ENCODE measurements at regions not wholly inside any gene's neighbourhood (a gene's known extent, or its start where the extent isn't known, plus 50 kb on each side); places are given as distances from the start of the nearest gene placed in this dataset.

GRCh38 chr14:26963711-26964110 is 365.9 kb upstream of the NOVA1 start:
- no peak for DNase-seq (ENCODE audit: low read depth, low spot score)
- H3K4me1 ChIP-seq (ENCODE audit: insufficient read depth, insufficient read length): no peaks in the 10 kb centered on the region

DNA sequence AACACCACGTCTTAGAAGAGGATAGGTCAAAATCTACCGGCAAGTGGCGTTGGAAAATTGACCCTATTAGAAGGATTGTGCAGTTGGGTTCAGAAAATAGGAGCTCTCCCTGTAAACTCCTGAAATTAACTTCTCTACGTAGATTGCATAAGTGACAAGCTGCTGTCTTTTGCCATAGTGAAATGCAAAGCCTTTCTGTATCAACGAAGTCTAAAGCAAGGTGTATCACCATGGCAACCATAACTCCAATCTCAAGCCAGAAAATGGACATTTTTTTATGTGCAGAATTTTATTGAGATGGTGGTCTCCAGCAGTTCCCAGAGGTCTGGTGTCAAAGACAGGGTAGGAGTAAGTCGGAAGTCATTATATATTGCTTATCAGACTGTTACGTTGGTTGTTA is 367.7 kb upstream of the NOVA1 start:
- DNase-seq (ENCODE audit: low read depth, low spot score): no peak
- H3K9me3 ChIP-seq (ENCODE audit: insufficient read depth, low read length): no peaks in the 10 kb centered on the region
- H3K27me3 ChIP-seq (ENCODE audit: insufficient read depth, insufficient read length): no peaks in the 10 kb centered on the region
- no peak overlapping the region for H3K9ac ChIP-seq (ENCODE audit: insufficient read length, low read depth)
- TF ChIP-seq YY1 (IDR thresholded peaks at IDR 0.05; ENCODE audit: insufficient read depth, insufficient read length) (no peak), ZNF274 (IDR thresholded peaks at IDR 0.05; ENCODE audit: low read depth, low read length) (no peak), SUZ12 (IDR thresholded peaks at IDR 0.05; ENCODE audit: extremely low read depth, insufficient read depth, insufficient read length) (no peak)
- H3K4me3 ChIP-seq (ENCODE audit: insufficient read length, low read depth): no peak overlapping the region
- no peaks in the 10 kb centered on the region for H3K4me1 ChIP-seq (ENCODE audit: insufficient read depth, insufficient read length)
- H3K36me3 ChIP-seq (ENCODE audit: insufficient read depth, insufficient read length, low read length): no peaks in the 10 kb centered on the region

More at GRCh38 chr14:26963711-26964110, 365.9 kb upstream of the NOVA1 start:
- no peaks in the 10 kb centered on the region for H3K9me3 ChIP-seq (ENCODE audit: insufficient read depth, low read length)
- H3K4me3 ChIP-seq (ENCODE audit: insufficient read length, low read depth): no peak overlapping the region
- TF ChIP-seq YY1 (IDR thresholded peaks at IDR 0.05; ENCODE audit: insufficient read depth, insufficient read length) (no peak), SUZ12 (IDR thresholded peaks at IDR 0.05; ENCODE audit: extremely low read depth, insufficient read depth, insufficient read length) (no peak), ZNF274 (IDR thresholded peaks at IDR 0.05; ENCODE audit: low read depth, low read length) (no peak)
- no peak overlapping the region for H3K9ac ChIP-seq (ENCODE audit: insufficient read length, low read depth)
- no peaks in the 10 kb centered on the region for H3K27me3 ChIP-seq (ENCODE audit: insufficient read depth, insufficient read length)
- no peaks in the 10 kb centered on the region for H3K36me3 ChIP-seq (ENCODE audit: insufficient read depth, insufficient read length, low read length)

DNA sequence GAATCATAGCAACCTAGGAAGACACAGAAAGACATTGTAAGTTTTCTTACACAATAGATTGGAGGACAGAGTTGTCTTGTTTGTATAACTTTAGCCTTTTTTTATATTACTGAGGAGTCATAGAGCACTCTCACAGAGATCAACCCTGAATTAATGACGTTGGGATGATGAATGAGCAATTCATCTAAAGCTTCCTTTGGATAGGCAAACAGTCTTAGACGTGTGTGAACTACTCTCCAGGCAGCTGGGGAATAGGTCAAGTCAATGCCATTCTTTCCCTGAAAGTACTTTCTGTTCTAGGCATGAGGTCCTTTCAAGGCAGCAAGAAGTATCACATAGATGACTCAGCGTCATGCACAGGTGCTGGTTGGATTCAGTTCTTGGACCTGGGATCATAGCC is 369.1 kb upstream of the NOVA1 start:
- no peak for DNase-seq (ENCODE audit: low read depth, low spot score)
- Histone ChIP-seq H3K9ac (ENCODE audit: insufficient read length, low read depth) (no peak overlapping the region), H3K4me3 (ENCODE audit: insufficient read length, low read depth) (no peak overlapping the region), H3K36me3 (ENCODE audit: insufficient read depth, insufficient read length, low read length) (no peaks in the 10 kb centered on the region), H3K9me3 (ENCODE audit: insufficient read depth, low read length) (no peaks in the 10 kb centered on the region), H3K4me1 (ENCODE audit: insufficient read depth, insufficient read length) (no peaks in the 10 kb centered on the region), H3K27me3 (ENCODE audit: insufficient read depth, insufficient read length) (no peaks in the 10 kb centered on the region)
- TF ChIP-seq ZNF274 (IDR thresholded peaks at IDR 0.05; ENCODE audit: low read depth, low read length) (no peak), YY1 (IDR thresholded peaks at IDR 0.05; ENCODE audit: insufficient read depth, insufficient read length) (no peak), SUZ12 (IDR thresholded peaks at IDR 0.05; ENCODE audit: extremely low read depth, insufficient read depth, insufficient read length) (no peak)

DNA sequence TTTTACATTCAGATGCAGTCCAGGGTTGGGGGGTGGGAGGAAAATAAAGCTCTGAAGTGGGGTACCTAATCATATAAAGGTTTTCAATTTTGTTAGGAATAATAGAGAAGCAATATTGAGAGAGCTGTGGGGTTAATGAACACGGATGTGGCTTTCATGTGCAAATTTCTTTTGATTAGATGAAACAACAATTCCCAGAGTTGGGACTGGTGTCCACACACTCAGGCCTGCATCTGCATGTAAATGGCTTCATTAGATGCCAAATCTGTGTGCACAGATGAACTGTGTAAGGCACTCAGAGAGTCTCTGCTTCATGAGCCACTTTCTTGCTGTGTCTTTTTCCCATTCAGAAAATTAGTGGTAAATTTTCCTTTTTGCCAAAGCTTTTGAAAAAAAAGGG is 377.1 kb upstream of the NOVA1 start:
- H3K36me3 ChIP-seq (ENCODE audit: insufficient read depth, insufficient read length, low read length): no peaks in the 10 kb centered on the region
- H3K27me3 ChIP-seq (ENCODE audit: insufficient read depth, insufficient read length): no peaks in the 10 kb centered on the region
- H3K4me1 ChIP-seq (ENCODE audit: insufficient read depth, insufficient read length): no peaks in the 10 kb centered on the region
- no peak overlapping the region for H3K9ac ChIP-seq (ENCODE audit: insufficient read length, low read depth)
- DNase-seq (ENCODE audit: low read depth, low spot score): no peak
- no peaks in the 10 kb centered on the region for H3K9me3 ChIP-seq (ENCODE audit: insufficient read depth, low read length)
- TF ChIP-seq SUZ12 (IDR thresholded peaks at IDR 0.05; ENCODE audit: extremely low read depth, insufficient read depth, insufficient read length) (no peak), YY1 (IDR thresholded peaks at IDR 0.05; ENCODE audit: insufficient read depth, insufficient read length) (no peak), ZNF274 (IDR thresholded peaks at IDR 0.05; ENCODE audit: low read depth, low read length) (no peak)
- no peak overlapping the region for H3K4me3 ChIP-seq (ENCODE audit: insufficient read length, low read depth)

- no peak for DNase-seq (ENCODE audit: low read depth, low spot score)
- TF ChIP-seq YY1 (IDR thresholded peaks at IDR 0.05; ENCODE audit: insufficient read depth, insufficient read length) (no peak), ZNF274 (IDR thresholded peaks at IDR 0.05; ENCODE audit: low read depth, low read length) (no peak), SUZ12 (IDR thresholded peaks at IDR 0.05; ENCODE audit: extremely low read depth, insufficient read depth, insufficient read length) (no peak)
- no peaks in the 10 kb centered on the region for H3K4me1 ChIP-seq (ENCODE audit: insufficient read depth, insufficient read length)
These were observed 384.2 kb upstream of the NOVA1 start for GRCh38 chr14:26982071-26982470.

GRCh38 chr14:26984311-26985177 is 386.7 kb upstream of the NOVA1 start:
- Histone ChIP-seq H3K27me3 (ENCODE audit: insufficient read depth, insufficient read length) (no peaks in the 10 kb centered on the region), H3K36me3 (ENCODE audit: insufficient read depth, insufficient read length, low read length) (no peaks in the 10 kb centered on the region), H3K9me3 (ENCODE audit: insufficient read depth, low read length) (no peaks in the 10 kb centered on the region), H3K9ac (ENCODE audit: insufficient read length, low read depth) (no peak overlapping the region), H3K4me3 (ENCODE audit: insufficient read length, low read depth) (no peak overlapping the region), H3K4me1 (ENCODE audit: insufficient read depth, insufficient read length) (no peaks in the 10 kb centered on the region)
- TF ChIP-seq ZNF274 (IDR thresholded peaks at IDR 0.05; ENCODE audit: low read depth, low read length): no peak
- TF ChIP-seq SUZ12 (IDR thresholded peaks at IDR 0.05; ENCODE audit: extremely low read depth, insufficient read depth, insufficient read length): no peak
- TF ChIP-seq YY1 (IDR thresholded peaks at IDR 0.05; ENCODE audit: insufficient read depth, insufficient read length): no peak
- peak; percentile 39 for DNase-seq (ENCODE audit: low read depth, low spot score)

More at GRCh38 chr14:26982071-26982470, 384.2 kb upstream of the NOVA1 start:
- Histone ChIP-seq H3K36me3 (ENCODE audit: insufficient read depth, insufficient read length, low read length) (no peaks in the 10 kb centered on the region), H3K4me3 (ENCODE audit: insufficient read length, low read depth) (no peak overlapping the region), H3K9me3 (ENCODE audit: insufficient read depth, low read length) (no peaks in the 10 kb centered on the region), H3K9ac (ENCODE audit: insufficient read length, low read depth) (no peak overlapping the region), H3K27me3 (ENCODE audit: insufficient read depth, insufficient read length) (no peaks in the 10 kb centered on the region)

GRCh38 chr14:26987744-26988363 is 390.0 kb upstream of the NOVA1 start:
- H3K9ac ChIP-seq (ENCODE audit: insufficient read length, low read depth): no peak overlapping the region

More at GRCh38 chr14:26987744-26988363, 390.0 kb upstream of the NOVA1 start:
- Histone ChIP-seq H3K9me3 (ENCODE audit: insufficient read depth, low read length) (no peaks in the 10 kb centered on the region), H3K4me1 (ENCODE audit: insufficient read depth, insufficient read length) (no peaks in the 10 kb centered on the region), H3K4me3 (ENCODE audit: insufficient read length, low read depth) (no peak overlapping the region), H3K27me3 (ENCODE audit: insufficient read depth, insufficient read length) (no peaks in the 10 kb centered on the region), H3K36me3 (ENCODE audit: insufficient read depth, insufficient read length, low read length) (no peaks in the 10 kb centered on the region)
- TF ChIP-seq YY1 (IDR thresholded peaks at IDR 0.05; ENCODE audit: insufficient read depth, insufficient read length): no peak
- TF ChIP-seq SUZ12 (IDR thresholded peaks at IDR 0.05; ENCODE audit: extremely low read depth, insufficient read depth, insufficient read length): no peak
- TF ChIP-seq ZNF274 (IDR thresholded peaks at IDR 0.05; ENCODE audit: low read depth, low read length): no peak
- no peak for DNase-seq (ENCODE audit: low read depth, low spot score)
